ENCODE measurements at regions not wholly inside any gene's neighbourhood (a gene's known extent, or its start where the extent isn't known, plus 50 kb on each side); places are given as distances from the start of the nearest gene placed in this dataset.

GRCh38 chrX:3994315-3994714, 280.9 kb upstream of the PRKX start:
- TF ChIP-seq CTCF (optimal IDR thresholded peaks at IDR 0.05 in 1 of 3, IDR thresholded peaks at IDR 0.05 in 1 of 3, conservative IDR thresholded peaks at IDR 0.05 in 1 of 3; ENCODE audit: extremely low read depth in 1 of 3, insufficient read depth in 2 of 3, low read length in 3 of 3) (no peak), EZH2 (IDR thresholded peaks at IDR 0.05; ENCODE audit: low read length) (no peak)
